GM12878 (cell line): ENCODE measurements at regions not wholly inside any gene's neighbourhood (a gene's known extent, or its start where the extent isn't known, plus 50 kb on each side); places are given as distances from the start of the nearest gene placed in this dataset.
A peak's percentile ranks its signal among the peaks of the same experiment; 100 is the strongest.

Experiments
- ATAC-seq: fragments of 200-7000 bp; cut with Tn5 transposase; 3 replicates; pipeline ENCODE4 v1.9.1; 2020; ENCODE audit warnings: mild to moderate bottlenecking, moderate library complexity
- BruUV-seq: library from RNA; stranded (reverse); fragments of 400-500 nt; replicated peaks from 2 replicates; lab custom pipeline; 2021; lab: Mats Ljungman, UMichigan
- CTCF ChIA-PET: fragments of 300-600 bp; sonication (Branson Sonifier 250); formaldehyde crosslinking; extraction: SDS; loops from one replicate; lab custom pipeline; 2021; ENCODE audit warnings: inconsistent platforms; lab: Yijun Ruan, JAX
- POLR2A ChIA-PET: fragments of 350-600 bp; formaldehyde crosslinking; extraction: SDS; loops from one replicate; lab custom pipeline; 2021; ENCODE audit warnings: inconsistent platforms; lab: Charles Lee
- RAD21 ChIA-PET: fragments of 300-600 bp; sonication (Branson Sonifier 250); formaldehyde crosslinking; loops from one replicate; lab custom pipeline; 2023; ENCODE audit warnings: antibody characterized with exemption; ENCODE audit not compliant: unreplicated experiment; lab: Charles Lee
- SMC1A ChIA-PET: fragments of 300-600 bp; sonication (Branson Sonifier 250); formaldehyde crosslinking; loops from one replicate; lab custom pipeline; 2023; ENCODE audit not compliant: unreplicated experiment, uncharacterized antibody; lab: Charles Lee
- DNase-seq: peaks from one replicate; pipeline ENCODE4 v3.0.0-alpha.2; 2011; ENCODE audit warnings: low read depth, low spot score
- FAIRE-seq: peaks from 3 replicates; lab custom pipeline; 2011; peaks lifted over from hg19 to GRCh38; lab: Jason Lieb, UNC
- H2AFZ ChIP-seq: 2 replicates; pipeline ENCODE4 v1.6.0; 2011; ENCODE audit warnings: low read depth, low read length, control low read depth; ENCODE audit not compliant: control insufficient read depth
- H3K27ac ChIP-seq: 2 replicates; pipeline ENCODE4 v1.5.1; 2011; ENCODE audit warnings: control low read depth; ENCODE audit not compliant: control insufficient read depth, insufficient read depth
- H3K27me3 ChIP-seq, 2 experiments: replicated peaks in 1 of 2; 2 replicates each; pipeline versions ENCODE4 v1.6.0 to v1.6.1; 2011; ENCODE audit warnings: low read length in 1 of 2; ENCODE audit not compliant: control insufficient read depth in 2 of 2, insufficient read depth in 2 of 2
- H3K36me3 ChIP-seq, 2 experiments: 2 replicates each; pipeline ENCODE4 v1.5.1; 2011; ENCODE audit warnings: low read length in 1 of 2; ENCODE audit not compliant: control insufficient read depth in 2 of 2, insufficient read depth in 2 of 2
- H3K4me1 ChIP-seq: 2 replicates; pipeline ENCODE4 v1.6.1; 2011; ENCODE audit warnings: mild to moderate bottlenecking, low read length, moderate library complexity, mixed read lengths; ENCODE audit not compliant: control insufficient read depth, insufficient read depth
- H3K4me2 ChIP-seq: 2 replicates; pipeline ENCODE4 v1.6.0; 2011; ENCODE audit warnings: control low read depth; ENCODE audit not compliant: control insufficient read depth, insufficient read depth
- H3K4me3 ChIP-seq: fragments of 200-600 bp; sonication (generic); 2 replicates; pipeline ENCODE4 v1.5.1; 2016
- H3K79me2 ChIP-seq: 2 replicates; pipeline ENCODE4 v1.6.0; 2011; ENCODE audit warnings: low read length; ENCODE audit not compliant: control insufficient read depth, insufficient read depth
- H3K9ac ChIP-seq: 2 replicates; pipeline ENCODE4 v1.8.0; 2011; ENCODE audit warnings: low read length, control low read depth, mixed read lengths; ENCODE audit not compliant: control insufficient read depth, insufficient read depth
- H3K9me3 ChIP-seq: replicated peaks from 3 replicates; pipeline ENCODE4 v1.5.1; 2011; ENCODE audit warnings: mild to moderate bottlenecking, low read length; ENCODE audit not compliant: control insufficient read depth, insufficient read depth
- H4K20me1 ChIP-seq: 2 replicates; pipeline ENCODE4 v1.6.0; 2011; ENCODE audit not compliant: control insufficient read depth, insufficient read depth
- ATF7 ChIP-seq: fragments of 450-650 bp; IDR thresholded peaks from 2 replicates; pipeline ENCODE4 v1.6.1; 2016; ENCODE audit warnings: low read depth, mild to moderate bottlenecking
- CHD4 ChIP-seq: fragments of 200-600 bp; sonication (generic); IDR thresholded peaks from 2 replicates; pipeline ENCODE4 v1.6.1; 2016; ENCODE audit warnings: mild to moderate bottlenecking
- DPF2 ChIP-seq: fragments of 450-650 bp; IDR thresholded peaks from 2 replicates; pipeline ENCODE4 v1.6.1; 2017; ENCODE audit warnings: mild to moderate bottlenecking
- ESRRA ChIP-seq: IDR thresholded peaks from 2 replicates; pipeline ENCODE4 v1.6.1; 2012; ENCODE audit warnings: mild to moderate bottlenecking, low read length, improper control_type of control experiment
- HCFC1 ChIP-seq: fragments of 150-350 bp; IDR thresholded peaks from 2 replicates; pipeline ENCODE4 v1.6.1; 2014; ENCODE audit warnings: low read length
- HDGF ChIP-seq: fragments of 450-650 bp; IDR thresholded peaks from 2 replicates; pipeline ENCODE4 v1.6.1; 2016; ENCODE audit warnings: antibody characterized with exemption
- JUNB ChIP-seq: IDR thresholded peaks from 2 replicates; pipeline ENCODE4 v1.6.1; 2016; ENCODE audit warnings: antibody characterized with exemption, mild to moderate bottlenecking
- MEF2B ChIP-seq: fragments of 450-650 bp; IDR thresholded peaks from 2 replicates; pipeline ENCODE4 v1.6.1; 2018; ENCODE audit warnings: mild to moderate bottlenecking, moderate library complexity; ENCODE audit not compliant: partially characterized antibody, poor library complexity, severe bottlenecking
- MTA2 ChIP-seq: fragments of 450-650 bp; IDR thresholded peaks from 2 replicates; pipeline ENCODE4 v1.6.1; 2016; ENCODE audit warnings: low read depth, mild to moderate bottlenecking, moderate library complexity
- POLR2AphosphoS5 ChIP-seq: IDR thresholded peaks from 2 replicates; pipeline ENCODE4 v1.6.1; 2011; ENCODE audit warnings: mild to moderate bottlenecking, low read length, inconsistent platforms
- RUNX3 ChIP-seq: IDR thresholded peaks from 2 replicates; pipeline ENCODE4 v1.6.1; 2012; ENCODE audit warnings: low read length, inconsistent platforms
- WGBS: methylation state at CpG from one replicate; pipeline ENCODE4 v1.1.6; 2016; ENCODE audit warnings: low lambda C conversion rate; ENCODE audit not compliant: insufficient replicate concordance, insufficient coverage; ENCODE audit errors: missing lambda C conversion rate; 5-methylcytosine and 5-hydroxymethylcytosine counted together
- in situ Hi-C: fragments of 300-500 bp; cut with MboI; formaldehyde crosslinking; loops from 9 replicates; pipeline ENCODE4 v1.14.3; 2018; ENCODE audit warnings: mixed read lengths
- intact Hi-C: fragments of 100-400 bp; cut with micrococcal nuclease; formaldehyde crosslinking; loops from one replicate; pipeline ENCODE4 v1.14.2; 2022; ENCODE audit not compliant: unreplicated experiment
- TF ChIP-seq, protein P1 (sequence below): fragments of 450-650 bp; IDR thresholded peaks from 2 replicates; pipeline ENCODE4 v1.6.1; 2018; ENCODE audit warnings: borderline replicate concordance, mild to moderate bottlenecking; ENCODE audit not compliant: partially characterized antibody

DNA sequence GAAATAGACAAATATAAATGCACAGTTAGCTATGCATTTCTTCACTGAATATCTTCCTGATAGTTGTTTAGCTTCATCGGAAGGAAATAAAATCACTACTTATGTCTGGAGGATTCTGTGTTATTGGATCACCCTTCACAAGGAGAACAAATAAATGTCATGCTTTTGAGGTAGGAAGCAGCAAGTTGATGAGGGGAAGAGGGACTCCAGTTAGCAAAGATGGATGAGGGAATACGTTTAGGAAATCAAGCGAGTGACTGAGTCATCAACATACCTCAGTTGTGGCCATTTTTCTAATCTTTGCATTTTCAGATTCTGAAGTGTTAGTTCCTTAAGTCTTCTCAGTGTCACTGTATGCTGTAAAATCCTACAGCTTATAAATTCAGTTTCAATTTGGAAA lies 456.2 kb downstream of the EPHA4 start:
- H3K4me2 ChIP-seq = no peak overlapping the region
- POLR2A ChIA-PET = no interaction called here
- TF ChIP-seq ESRRA (no peak), POLR2AphosphoS5 (no peak), CHD4 (no peak), MTA2 (no peak), HDGF (no peak)
- DNase-seq = no peak
- H3K4me3 ChIP-seq = no peak overlapping the region
- no peaks in the 10 kb centered on the region for H3K27me3 ChIP-seq
- in situ Hi-C loops (no loop called here), intact Hi-C loops (no loop called here)
- BruUV-seq = no TSS peak
- RAD21 ChIA-PET = interaction anchor here (1.2 to 1.3 kb wide), 2 partner anchors 8 to 12 kb away, joined by 3 to 4 read pairs; no protein-coding TSS in a partner anchor
- H3K36me3 ChIP-seq = no peaks in the 10 kb centered on the region
- no peaks in the 10 kb centered on the region for H3K9me3 ChIP-seq
- CTCF ChIA-PET = interaction anchor here (2.7 kb wide), 1 partner anchor 9 kb away, joined by 9 read pairs; no protein-coding TSS in a partner anchor
- ATAC-seq = no peak
- H3K79me2 ChIP-seq = no peaks in the 10 kb centered on the region
- SMC1A ChIA-PET = interaction anchor here (1.0 to 1.8 kb wide), 3 partner anchors 15 to 49 kb away, joined by 3 to 5 read pairs (median 3); no protein-coding TSS in a partner anchor
- H3K4me1 ChIP-seq = no peaks in the 10 kb centered on the region
- no peak for FAIRE-seq
- H3K27ac ChIP-seq = no peak overlapping the region
- WGBS = 51% methylated on average over 3 of the region's 3 CpGs
- H2AFZ ChIP-seq = no peak overlapping the region
- no peaks in the 10 kb centered on the region for H4K20me1 ChIP-seq
- no peak overlapping the region for H3K9ac ChIP-seq

- no TSS peak for BruUV-seq
- CTCF ChIA-PET = no interaction called here
- no peaks in the 10 kb centered on the region for H3K4me1 ChIP-seq
- H3K79me2 ChIP-seq = no peaks in the 10 kb centered on the region
- POLR2A ChIA-PET = no interaction called here
- ATAC-seq = peak; percentile 94
- H3K4me3 ChIP-seq = no peak overlapping the region
- in situ Hi-C loops (no loop called here), intact Hi-C loops (no loop called here)
- DNase-seq = no peak
- no peak overlapping the region for H3K27ac ChIP-seq
- RAD21 ChIA-PET = interaction anchor here (0.9 to 1.0 kb wide), 2 partner anchors 9 to 24 kb away, joined by 3 to 4 read pairs; no protein-coding TSS in a partner anchor
- WGBS = 0% methylated on average over 2 of the region's 2 CpGs
- H3K27me3 ChIP-seq = no peaks in the 10 kb centered on the region
- H3K9me3 ChIP-seq = no peaks in the 10 kb centered on the region
- H3K9ac ChIP-seq = no peak overlapping the region
- H3K36me3 ChIP-seq = no peaks in the 10 kb centered on the region
- no peaks in the 10 kb centered on the region for H4K20me1 ChIP-seq
- SMC1A ChIA-PET = interaction anchor here (0.7 to 1.8 kb wide), 4 partner anchors 11 to 86 kb away, joined by 3 to 4 read pairs (median 4); no protein-coding TSS in a partner anchor
- FAIRE-seq = no peak
- H3K4me2 ChIP-seq = no peak overlapping the region
- H2AFZ ChIP-seq = no peak overlapping the region
- TF ChIP-seq RUNX3 (peak; percentile 50), DPF2 (peak; percentile 68; the same call in 1 of the 2 replicates), JUNB (peak; percentile 81), MTA2 (0 out of 2 replicates have a peak, but pooled peaks have one; percentile 37), ATF7 (peak; percentile 89), MEF2B (no peak), HCFC1 (no peak)
- TF ChIP-seq, protein P1, sequence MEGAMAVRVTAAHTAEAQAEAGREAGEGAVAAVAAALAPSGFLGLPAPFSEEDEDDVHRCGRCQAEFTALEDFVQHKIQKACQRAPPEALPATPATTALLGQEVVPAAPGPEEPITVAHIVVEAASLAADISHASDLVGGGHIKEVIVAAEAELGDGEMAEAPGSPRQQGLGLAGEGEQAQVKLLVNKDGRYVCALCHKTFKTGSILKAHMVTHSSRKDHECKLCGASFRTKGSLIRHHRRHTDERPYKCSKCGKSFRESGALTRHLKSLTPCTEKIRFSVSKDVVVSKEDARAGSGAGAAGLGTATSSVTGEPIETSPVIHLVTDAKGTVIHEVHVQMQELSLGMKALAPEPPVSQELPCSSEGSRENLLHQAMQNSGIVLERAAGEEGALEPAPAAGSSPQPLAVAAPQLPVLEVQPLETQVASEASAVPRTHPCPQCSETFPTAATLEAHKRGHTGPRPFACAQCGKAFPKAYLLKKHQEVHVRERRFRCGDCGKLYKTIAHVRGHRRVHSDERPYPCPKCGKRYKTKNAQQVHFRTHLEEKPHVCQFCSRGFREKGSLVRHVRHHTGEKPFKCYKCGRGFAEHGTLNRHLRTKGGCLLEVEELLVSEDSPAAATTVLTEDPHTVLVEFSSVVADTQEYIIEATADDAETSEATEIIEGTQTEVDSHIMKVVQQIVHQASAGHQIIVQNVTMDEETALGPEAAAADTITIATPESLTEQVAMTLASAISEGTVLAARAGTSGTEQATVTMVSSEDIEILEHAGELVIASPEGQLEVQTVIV = no peak
Measured at GRCh38 chr2:221120643-221121042, 451.5 kb downstream of the EPHA4 start.
